ENCODE measurements at regions not wholly inside any gene's neighbourhood (a gene's known extent, or its start where the extent isn't known, plus 50 kb on each side); places are given as distances from the start of the nearest gene placed in this dataset.
"Not testable (repeated sequence)": the region's sequence is repeated elsewhere in the genome, so short reads cannot be mapped to it uniquely, and the experiment has no call there.

DNA sequence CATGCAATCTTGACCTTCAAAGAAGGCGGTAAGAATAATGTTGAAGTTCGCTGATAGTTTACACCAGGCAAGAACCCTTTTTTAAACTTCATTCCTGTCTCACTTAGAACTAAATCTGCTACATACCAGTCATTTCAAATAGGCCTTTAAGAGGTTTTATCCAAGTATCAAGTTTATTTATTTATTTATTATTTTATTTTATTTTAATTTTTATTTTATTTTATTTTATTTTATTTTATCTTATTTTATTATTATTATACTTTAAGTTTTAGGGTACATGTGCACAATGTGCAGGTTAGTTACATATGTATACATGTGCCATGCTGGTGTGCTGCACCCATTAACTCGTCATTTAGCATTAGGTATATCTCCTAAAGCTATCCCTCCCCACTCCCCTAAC lies 691.6 kb downstream of the ANKRD7 start:
- H3K9me1 ChIP-seq (ENCODE audit: insufficient read depth, low read length); H3K4me3 ChIP-seq (ENCODE audit: insufficient read depth, low read depth, low read length); H4K91ac ChIP-seq (ENCODE audit: insufficient read depth, low read depth, low read length); H3K36me3 ChIP-seq (ENCODE audit: control insufficient read depth, insufficient read depth, low read length); H3K18ac ChIP-seq (ENCODE audit: low read depth, low read length); POLR2A ChIA-PET (ENCODE audit: unreplicated experiment); H3K14ac ChIP-seq (replicated peaks; ENCODE audit: low read depth, low read length); H2AK9ac ChIP-seq (replicated peaks; ENCODE audit: low read depth, low read length, poor library complexity); H2BK5ac ChIP-seq (ENCODE audit: low read depth, low read length, poor library complexity, severe bottlenecking); H3K9me3 ChIP-seq (ENCODE audit: control insufficient read depth, insufficient read depth, low read length); H2BK120ac ChIP-seq (ENCODE audit: low read depth, low read length); H4K20me1 ChIP-seq (ENCODE audit: insufficient read depth, low read length); DNase-seq; H3K27ac ChIP-seq (ENCODE audit: insufficient read depth, low read length); H2BK15ac ChIP-seq (ENCODE audit: low read depth, low read length); H3K23ac ChIP-seq (ENCODE audit: low read depth, low read length); H3K4me2 ChIP-seq (ENCODE audit: low read depth, low read length); dilution Hi-C loops (cut with HindIII; ENCODE audit: low sequenced_read_pairs, unreplicated experiment); H3K4ac ChIP-seq (ENCODE audit: low read depth, low read length); H3K56ac ChIP-seq (ENCODE audit: extremely low read depth, insufficient read depth, low read length); H3K9ac ChIP-seq (ENCODE audit: low read depth, low read length); in situ Hi-C loops (cut with MboI; ENCODE audit: low sequenced_read_pairs); H2AFZ ChIP-seq (replicated peaks; ENCODE audit: low read length, poor library complexity); H2AK5ac ChIP-seq (ENCODE audit: low read depth, low read length); CTCF ChIA-PET; H3K79me1 ChIP-seq (ENCODE audit: low read depth in 1 of 2, low read length in 2 of 2); H4K8ac ChIP-seq (ENCODE audit: low read depth in 2 of 2, low read length in 2 of 2); H3K4me1 ChIP-seq (ENCODE audit: control insufficient read depth, insufficient read depth, low read length); BruUV-seq (replicated peaks); H2BK20ac ChIP-seq (ENCODE audit: low read depth, low read length); ATAC-seq (ENCODE audit: low read depth); H3K27me3 ChIP-seq (ENCODE audit: control insufficient read depth, insufficient read depth, low read length); H4K5ac ChIP-seq (ENCODE audit: low read depth, low read length): not testable (repeated sequence)
- WGBS, 2 experiments (ENCODE audit: extremely low coverage in 2 of 2, insufficient read length in 1 of 2), result no CpG with 5 or more reads among the region's 3 CpGs
- intact Hi-C loops (cut with micrococcal nuclease), result loop anchor here (10.0 kb wide), 1 partner anchor 1639 kb away; no protein-coding TSS in a partner anchor

Data from IMR-90 (cell line).